CD4-positive, CD25-positive, alpha-beta regulatory T cell (primary cell): ENCODE measurements at regions not wholly inside any gene's neighbourhood (a gene's known extent, or its start where the extent isn't known, plus 50 kb on each side); places are given as distances from the start of the nearest gene placed in this dataset.

ENCODE experiments used
- ATAC-seq, 2 donors: fragments of 150-1000 bp; cut with Tn5 transposase; one replicate each; pipeline ENCODE4 v1.10.0; 2021; ENCODE audit warnings: low read depth in 2 of 2, moderate number of reproducible peaks in 2 of 2, moderate library complexity in 1 of 2
- DNase-seq, 3 donors: peaks; one replicate each; pipeline versions ENCODE4 v3.0.0 to v3.0.0-alpha.2; 2012 to 2022; ENCODE audit warnings: mixed read lengths in 1 of 3
- H3K27ac ChIP-seq: one replicate; pipeline ENCODE4 v1.7.0; 2013; ENCODE audit warnings: mild to moderate bottlenecking, low read length; ENCODE audit not compliant: insufficient read depth, poor library complexity, severe bottlenecking
- H3K27me3 ChIP-seq: one replicate; pipeline ENCODE4 v1.7.0; 2013; ENCODE audit warnings: low read length; ENCODE audit not compliant: control insufficient read depth, insufficient read depth
- H3K36me3 ChIP-seq: one replicate; pipeline ENCODE4 v1.7.0; 2013; ENCODE audit warnings: mild to moderate bottlenecking, low read length, moderate library complexity; ENCODE audit not compliant: control insufficient read depth, insufficient read depth
- H3K4me1 ChIP-seq: 2 replicates; pipeline ENCODE4 v1.7.0; 2013; ENCODE audit warnings: mild to moderate bottlenecking, low read length; ENCODE audit not compliant: insufficient read depth, control insufficient read depth, poor library complexity, severe bottlenecking
- H3K4me3 ChIP-seq: one replicate; pipeline ENCODE4 v1.7.0; 2013; ENCODE audit warnings: low read depth, mild to moderate bottlenecking, low read length, moderate library complexity
- H3K9me3 ChIP-seq, 2 experiments: 1 replicate in 1 of 2; 2 replicates in 1 of 2; pipeline ENCODE4 v1.7.0; 2013; ENCODE audit warnings: low read length in 2 of 2, mild to moderate bottlenecking in 1 of 2, moderate library complexity in 1 of 2; ENCODE audit not compliant: control insufficient read depth in 2 of 2
- H3K27ac Mint-ChIP-seq, 3 donors: one replicate each; pipeline ENCODE4 v1.8.0; 2020 to 2022; ENCODE audit warnings: mild to moderate bottlenecking in 3 of 3, mixed read lengths in 3 of 3, moderate library complexity in 2 of 3
- H3K27me3 Mint-ChIP-seq: one replicate; pipeline ENCODE4 v1.8.0; 2022; ENCODE audit warnings: mild to moderate bottlenecking, mixed read lengths
- H3K36me3 Mint-ChIP-seq: one replicate; pipeline ENCODE4 v1.8.0; 2020; ENCODE audit warnings: mixed read lengths
- H3K4me1 Mint-ChIP-seq, 4 donors: one replicate each; pipeline ENCODE4 v1.8.0; 2020 to 2022; ENCODE audit warnings: mixed read lengths in 4 of 4, mild to moderate bottlenecking in 1 of 4
- H3K4me3 Mint-ChIP-seq, 4 donors: one replicate each; pipeline ENCODE4 v1.8.0; 2020 to 2022; ENCODE audit warnings: mild to moderate bottlenecking in 4 of 4, mixed read lengths in 4 of 4, moderate library complexity in 3 of 4
- H3K9me3 Mint-ChIP-seq, 7 donors: one replicate each; pipeline ENCODE4 v1.8.0; 2020 to 2022; ENCODE audit warnings: mixed read lengths in 7 of 7, mild to moderate bottlenecking in 3 of 7, moderate library complexity in 2 of 7

- no peaks in the 10 kb centered on the region for H3K4me1 Mint-ChIP-seq
- H3K27ac Mint-ChIP-seq, result no peak overlapping the region
- Histone ChIP-seq H3K9me3 (no peaks in the 10 kb centered on the region), H3K4me1 (no peaks in the 10 kb centered on the region), H3K36me3 (no peaks in the 10 kb centered on the region), H3K4me3 (no peak overlapping the region), H3K27me3 (no peaks in the 10 kb centered on the region), H3K27ac (no peak overlapping the region)
- no peaks in the 10 kb centered on the region for H3K36me3 Mint-ChIP-seq
- H3K9me3 Mint-ChIP-seq, result peaks cover 0 to 4% (median 0%) of the 10 kb centered on the region in 7 donors
- peaks cover 4% of the 10 kb centered on the region for H3K27me3 Mint-ChIP-seq
- DNase-seq (no peak), ATAC-seq (no peak)
- H3K4me3 Mint-ChIP-seq, result no peak overlapping the region
These were observed 400.2 kb downstream of the EFNA5 start for GRCh38 chr5:107270561-107270960.

GRCh38 chr5:107269678-107270077 is 401.1 kb downstream of the EFNA5 start:
- H3K27me3 Mint-ChIP-seq, result peaks cover 4% of the 10 kb centered on the region

GRCh38 chr5:107269256-107269655 is 401.5 kb downstream of the EFNA5 start:
- no peak overlapping the region for H3K4me3 Mint-ChIP-seq
- H3K27me3 ChIP-seq, result no peaks in the 10 kb centered on the region
- no peak overlapping the region for H3K27ac Mint-ChIP-seq
- H3K9me3 Mint-ChIP-seq, result peaks cover 0 to 4% (median 0%) of the 10 kb centered on the region in 7 donors
- H3K9me3 ChIP-seq, result no peaks in the 10 kb centered on the region
- ATAC-seq (no peak), DNase-seq (no peak)
- no peak overlapping the region for H3K4me3 ChIP-seq
- no peaks in the 10 kb centered on the region for H3K36me3 ChIP-seq
- no peaks in the 10 kb centered on the region for H3K4me1 ChIP-seq
- peaks cover 4% of the 10 kb centered on the region for H3K27me3 Mint-ChIP-seq
- no peak overlapping the region for H3K27ac ChIP-seq
- no peaks in the 10 kb centered on the region for H3K36me3 Mint-ChIP-seq
- H3K4me1 Mint-ChIP-seq, result no peaks in the 10 kb centered on the region

More at GRCh38 chr5:107269678-107270077, 401.1 kb downstream of the EFNA5 start:
- Histone ChIP-seq H3K27ac (no peak overlapping the region), H3K36me3 (no peaks in the 10 kb centered on the region), H3K4me1 (no peaks in the 10 kb centered on the region), H3K9me3 (no peaks in the 10 kb centered on the region), H3K27me3 (no peaks in the 10 kb centered on the region), H3K4me3 (no peak overlapping the region)
- Mint-ChIP-seq H3K4me3 (no peak overlapping the region), H3K4me1 (no peaks in the 10 kb centered on the region), H3K36me3 (no peaks in the 10 kb centered on the region), H3K27ac (no peak overlapping the region), H3K9me3 (peaks cover 0 to 4% (median 0%) of the 10 kb centered on the region in 7 donors)
- DNase-seq (no peak), ATAC-seq (no peak)

- Histone ChIP-seq H3K27ac (no peak overlapping the region), H3K4me1 (peaks cover 7% of the 10 kb centered on the region), H3K9me3 (no peaks in the 10 kb centered on the region), H3K4me3 (no peak overlapping the region), H3K27me3 (no peaks in the 10 kb centered on the region), H3K36me3 (no peaks in the 10 kb centered on the region)
- peaks cover 0 to 4% (median 0%) of the 10 kb centered on the region in 7 donors for H3K9me3 Mint-ChIP-seq
- peaks cover 0 to 3% (median 0%) of the 10 kb centered on the region in 4 donors for H3K4me1 Mint-ChIP-seq
- no peak overlapping the region for H3K27ac Mint-ChIP-seq
- no peaks in the 10 kb centered on the region for H3K36me3 Mint-ChIP-seq
- DNase-seq (no peak), ATAC-seq (no peak)
- peaks cover 4% of the 10 kb centered on the region for H3K27me3 Mint-ChIP-seq
- no peak overlapping the region for H3K4me3 Mint-ChIP-seq
These were observed 402.5 kb downstream of the EFNA5 start for GRCh38 chr5:107268241-107268640.

- Mint-ChIP-seq H3K27me3 (peaks cover 4% of the 10 kb centered on the region), H3K4me1 (peaks cover 0 to 7% (median 0%) of the 10 kb centered on the region in 4 donors), H3K4me3 (no peak overlapping the region), H3K27ac (no peak overlapping the region), H3K36me3 (no peaks in the 10 kb centered on the region), H3K9me3 (peaks cover 0 to 4% (median 0%) of the 10 kb centered on the region in 7 donors)
- no peak overlapping the region for H3K4me3 ChIP-seq
- no peaks in the 10 kb centered on the region for H3K36me3 ChIP-seq
- ATAC-seq, result no peak
- H3K4me1 ChIP-seq, result peaks cover 9% of the 10 kb centered on the region
- H3K9me3 ChIP-seq, result no peaks in the 10 kb centered on the region
- H3K27ac ChIP-seq, result no peak overlapping the region
- DNase-seq, result no peak
- H3K27me3 ChIP-seq, result no peaks in the 10 kb centered on the region
These were observed 404.6 kb downstream of the EFNA5 start for GRCh38 chr5:107266100-107266499.

GRCh38 chr5:107265193-107265592 is 405.5 kb downstream of the EFNA5 start:
- peaks cover 0 to 4% (median 0%) of the 10 kb centered on the region in 7 donors for H3K9me3 Mint-ChIP-seq

GRCh38 chr5:107263387-107264018 is 407.2 kb downstream of the EFNA5 start:
- DNase-seq (peak in 2 of 3 donors; percentile 37 to 59), ATAC-seq (peak; percentile 34 to 73)
- Histone ChIP-seq H3K4me1 (peaks cover 9% of the 10 kb centered on the region), H3K9me3 (no peaks in the 10 kb centered on the region), H3K4me3 (peak overlapping the region; percentile 69), H3K36me3 (no peaks in the 10 kb centered on the region), H3K27ac (peak overlapping the region; percentile 55), H3K27me3 (no peaks in the 10 kb centered on the region)
- Mint-ChIP-seq H3K27ac (peak overlapping the region in 2 of 3 donors; percentile 6 to 67), H3K27me3 (peaks cover 5% of the 10 kb centered on the region), H3K4me3 (peak overlapping the region in 2 of 4 donors; percentile 38 to 55), H3K36me3 (no peaks in the 10 kb centered on the region), H3K4me1 (peaks cover 0 to 7% (median 0%) of the 10 kb centered on the region in 4 donors), H3K9me3 (peaks cover 0 to 7% (median 2%) of the 10 kb centered on the region in 7 donors)

More at GRCh38 chr5:107265193-107265592, 405.5 kb downstream of the EFNA5 start:
- ATAC-seq, result no peak
- Histone ChIP-seq H3K4me3 (no peak overlapping the region), H3K9me3 (no peaks in the 10 kb centered on the region), H3K27ac (no peak overlapping the region), H3K4me1 (peaks cover 9% of the 10 kb centered on the region), H3K36me3 (no peaks in the 10 kb centered on the region), H3K27me3 (no peaks in the 10 kb centered on the region)
- Mint-ChIP-seq H3K27me3 (no peaks in the 10 kb centered on the region), H3K4me3 (no peak overlapping the region), H3K4me1 (peaks cover 0 to 7% (median 0%) of the 10 kb centered on the region in 4 donors), H3K27ac (no peak overlapping the region), H3K36me3 (no peaks in the 10 kb centered on the region)
- no peak for DNase-seq
